ENCODE measurements at regions not wholly inside any gene's neighbourhood (a gene's known extent, or its start where the extent isn't known, plus 50 kb on each side); places are given as distances from the start of the nearest gene placed in this dataset.
"Not testable (repeated sequence)": the region's sequence is repeated elsewhere in the genome, so short reads cannot be mapped to it uniquely, and the experiment has no call there.

DNA sequence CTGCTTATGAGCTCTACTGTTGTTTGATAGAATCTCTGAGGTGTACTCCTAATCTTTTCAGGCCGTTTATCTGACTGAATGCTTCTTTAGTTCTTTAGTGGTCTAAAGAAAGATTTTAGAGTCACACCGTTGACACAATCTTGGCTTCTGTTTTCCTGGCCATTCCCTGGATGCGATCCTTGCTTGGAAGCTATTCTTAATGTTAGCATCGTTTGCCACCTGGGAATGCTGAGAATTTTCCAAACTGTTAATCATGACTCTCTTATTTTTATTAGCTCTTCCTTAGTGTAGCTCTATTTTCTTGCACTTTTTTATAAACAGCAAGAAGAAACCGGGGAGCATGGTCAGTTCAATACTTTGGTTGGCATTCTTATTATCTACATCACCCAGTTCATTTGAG lies 281.0 kb upstream of the PCDH20 start:
- no peak for DNase-seq (ENCODE audit: low read depth)

DNA sequence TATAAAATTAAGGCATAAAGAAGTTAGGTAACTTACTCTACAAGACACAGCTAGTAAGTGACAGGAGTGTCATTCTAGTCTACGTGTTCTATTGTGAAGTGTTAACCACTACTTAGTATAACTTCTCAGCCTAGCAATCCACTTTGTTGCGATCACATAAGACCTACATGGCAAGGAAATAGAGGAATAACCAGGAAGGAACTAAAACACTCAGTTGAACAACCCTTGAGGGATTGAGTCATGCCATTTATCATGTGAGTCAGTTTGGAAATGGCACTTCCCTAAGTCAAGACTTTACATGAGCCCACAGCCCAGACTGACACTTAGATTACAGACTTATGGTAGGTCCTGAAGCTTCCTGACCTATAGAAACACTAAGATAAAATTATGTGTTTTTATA lies 279.5 kb upstream of the PCDH20 start:
- peak; percentile 7 for DNase-seq (ENCODE audit: low read depth)

DNA sequence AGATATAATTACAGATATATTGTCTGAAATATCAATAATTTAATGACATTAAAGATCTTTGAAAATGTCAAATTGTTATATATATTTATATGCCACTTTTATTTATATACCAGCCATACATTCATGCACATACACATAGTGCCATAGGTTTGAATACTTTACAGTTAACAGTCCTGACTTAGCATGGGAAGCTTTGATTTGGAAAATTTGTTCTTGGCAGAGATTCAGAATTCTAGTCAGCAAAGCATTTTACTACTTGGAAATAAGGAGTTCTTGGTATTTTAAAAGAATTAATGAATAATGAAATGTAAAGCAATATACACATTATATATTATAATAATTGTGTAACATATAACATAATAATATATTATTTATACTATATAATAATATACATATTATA lies 277.0 kb upstream of the PCDH20 start:
- no peak for DNase-seq (ENCODE audit: low read depth)

DNA sequence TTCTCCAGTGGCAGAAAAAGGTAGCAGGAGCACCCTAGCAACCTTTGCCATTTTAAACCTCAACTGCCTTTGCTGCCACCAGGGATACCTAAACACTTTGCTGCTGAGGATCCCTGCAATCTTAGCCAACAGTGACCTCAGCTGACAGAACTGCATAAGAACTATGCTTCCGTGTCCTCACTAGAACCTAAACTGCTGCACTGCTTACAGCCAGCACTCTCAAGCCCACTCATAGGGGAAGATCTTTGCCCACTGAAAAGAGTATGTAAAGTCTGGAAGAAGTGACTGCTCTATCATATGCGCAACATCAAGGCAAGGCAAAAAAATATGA lies 270.0 kb upstream of the PCDH20 start:
- no peak for DNase-seq (ENCODE audit: low read depth)

DNA sequence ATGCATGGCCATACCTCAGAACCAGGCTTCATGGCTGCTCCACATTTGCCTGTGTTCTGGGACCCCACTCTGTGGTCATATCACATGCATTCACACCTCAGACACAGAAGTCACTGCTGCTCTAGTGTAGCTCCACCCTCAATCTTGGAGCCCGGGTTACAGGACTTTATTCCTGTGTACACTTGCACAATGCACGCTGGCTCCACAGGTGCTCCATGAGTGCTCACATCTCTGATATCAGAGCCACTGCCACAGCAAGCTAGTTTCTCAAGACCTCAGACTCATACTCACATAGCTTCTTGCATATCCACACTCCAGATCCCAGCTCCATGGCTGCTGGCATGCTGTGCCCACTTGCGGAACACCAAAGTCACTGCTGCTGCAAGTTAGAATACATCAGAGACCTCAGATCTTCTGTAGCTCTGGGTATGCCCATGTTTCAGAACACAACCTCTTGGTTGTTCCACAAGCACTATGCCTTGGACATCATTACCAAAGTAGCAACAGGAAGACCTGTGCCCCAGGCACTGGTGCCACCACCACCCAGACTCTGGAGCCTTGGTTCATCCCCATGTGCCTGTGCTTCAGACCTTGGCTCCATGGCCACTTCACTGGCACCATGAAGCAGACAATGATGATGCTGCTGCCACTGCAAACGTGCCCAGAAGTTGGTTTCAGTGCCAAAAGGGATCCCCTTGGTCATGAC lies 269.5 kb upstream of the PCDH20 start:
- no peak for DNase-seq (ENCODE audit: low read depth)

DNA sequence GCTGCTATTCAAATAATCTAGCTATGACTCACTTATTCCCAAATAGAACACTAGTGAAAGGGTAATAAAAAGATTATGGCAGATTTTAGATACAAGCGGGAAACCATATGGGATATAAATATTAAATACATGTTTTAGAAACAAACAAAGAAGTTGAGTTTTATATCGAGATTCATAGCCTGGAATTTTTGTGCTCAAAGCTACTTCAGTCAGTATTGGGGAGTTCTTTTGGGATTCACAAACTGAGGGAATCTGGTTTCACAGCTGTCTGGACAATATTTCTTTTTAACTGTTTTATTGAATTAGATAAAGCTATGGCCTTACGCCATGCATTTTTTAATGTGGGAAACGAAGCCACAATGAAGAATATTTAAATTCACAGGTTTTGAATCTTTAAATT lies 257.1 kb upstream of the PCDH20 start:
- no peak for DNase-seq (ENCODE audit: low read depth)

DNA sequence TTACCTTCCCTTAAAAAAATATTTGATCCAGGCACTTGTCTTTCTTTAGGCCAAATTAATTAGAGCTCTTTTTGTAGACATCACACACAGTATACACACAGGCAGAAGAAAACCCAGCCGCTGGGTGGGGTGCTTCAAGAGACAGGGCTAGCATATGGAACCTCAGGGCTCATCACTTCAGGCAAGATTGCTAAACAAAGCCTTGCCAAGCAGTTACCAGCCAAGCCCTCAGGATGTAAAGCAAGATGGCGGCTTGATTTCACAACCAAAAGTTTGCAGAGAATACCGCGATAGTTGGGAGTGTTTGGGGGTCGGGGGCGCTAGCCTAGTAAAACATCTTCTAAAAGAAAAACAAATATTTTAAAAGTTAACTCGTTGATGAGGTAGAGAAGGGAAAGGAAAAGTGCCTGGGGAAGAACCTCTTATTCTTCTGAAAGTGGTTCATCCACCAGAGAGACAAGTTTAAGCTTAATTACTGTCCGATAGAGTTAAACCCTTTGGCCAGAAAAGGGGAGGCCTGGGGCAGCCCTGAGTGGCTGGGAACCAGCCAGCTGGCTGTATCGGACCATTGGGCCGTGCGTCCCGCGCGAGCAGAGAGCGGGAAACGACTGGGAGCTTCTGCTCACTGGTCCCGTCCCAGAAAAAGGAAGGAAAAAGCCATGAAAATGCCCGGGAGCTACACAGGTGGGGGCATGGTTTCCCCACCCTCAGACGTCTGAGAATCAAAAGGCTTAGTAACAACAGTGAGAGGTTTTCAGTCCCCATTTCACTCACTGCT lies 254.9 kb upstream of the PCDH20 start:
- DNase-seq (ENCODE audit: low read depth): peak; percentile 26

DNA sequence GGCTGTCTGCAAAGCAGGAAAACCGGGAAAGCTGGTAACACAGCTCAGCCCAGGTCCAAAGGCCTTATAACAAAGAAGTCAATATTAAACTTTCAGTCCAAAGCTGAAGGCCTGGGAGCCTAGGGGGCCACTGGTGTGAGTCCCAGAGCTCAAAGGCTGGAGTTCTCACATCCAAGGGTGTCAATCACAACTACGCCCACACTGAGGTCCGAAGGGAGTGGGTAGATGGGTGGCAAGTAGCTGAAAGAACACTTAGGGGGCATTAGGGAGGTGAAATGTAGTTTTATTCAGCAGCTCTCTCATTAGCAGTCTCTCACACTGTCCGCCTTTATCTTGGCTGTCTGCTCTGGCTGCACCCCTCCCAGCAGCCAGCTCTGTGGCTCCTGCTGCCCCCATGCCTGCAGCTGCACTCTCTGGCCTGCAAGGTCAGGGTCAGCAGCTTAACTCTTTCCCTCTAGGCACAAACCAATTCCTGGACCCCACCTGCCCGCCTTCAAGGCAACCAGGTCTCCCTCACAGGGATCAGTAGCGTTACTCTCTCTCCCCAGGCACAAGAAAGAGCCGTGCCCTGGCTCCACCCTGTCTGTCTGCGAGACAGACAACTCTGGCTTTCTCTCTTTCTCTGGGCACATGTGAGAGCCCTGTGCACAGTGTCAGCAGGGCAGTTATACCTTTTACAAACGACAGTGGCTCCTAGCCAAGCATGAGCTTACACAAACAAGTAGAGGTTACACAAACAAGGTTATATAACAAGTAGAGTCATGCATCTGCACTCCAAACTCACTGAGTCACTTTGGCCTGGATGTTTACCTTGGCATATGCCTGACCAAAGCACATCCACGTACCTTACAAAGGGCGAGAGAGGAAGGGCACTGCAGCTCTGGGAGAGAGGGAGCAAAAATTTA lies 249.4 kb upstream of the PCDH20 start:
- peak; percentile 32 for DNase-seq (ENCODE audit: low read depth)

DNA sequence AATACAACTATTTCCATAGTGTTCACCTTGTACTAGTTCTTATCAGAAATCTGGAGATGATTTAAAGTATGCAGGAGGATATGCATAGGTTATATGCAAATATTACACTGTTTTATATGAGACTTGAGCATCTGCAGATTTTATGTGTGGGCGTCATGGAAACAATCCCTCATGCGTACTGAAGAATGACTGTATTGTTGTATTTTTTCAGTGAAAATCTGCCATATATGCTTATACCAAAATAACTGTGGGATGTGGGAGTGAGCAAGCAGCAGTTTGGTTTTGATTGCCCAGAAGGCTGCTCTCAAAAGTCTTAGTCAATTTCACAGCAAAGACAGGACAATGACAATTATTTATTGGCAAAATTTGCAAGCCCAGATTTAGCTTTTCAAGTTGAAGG lies 238.8 kb upstream of the PCDH20 start:
- DNase-seq (ENCODE audit: low read depth): no peak

DNA sequence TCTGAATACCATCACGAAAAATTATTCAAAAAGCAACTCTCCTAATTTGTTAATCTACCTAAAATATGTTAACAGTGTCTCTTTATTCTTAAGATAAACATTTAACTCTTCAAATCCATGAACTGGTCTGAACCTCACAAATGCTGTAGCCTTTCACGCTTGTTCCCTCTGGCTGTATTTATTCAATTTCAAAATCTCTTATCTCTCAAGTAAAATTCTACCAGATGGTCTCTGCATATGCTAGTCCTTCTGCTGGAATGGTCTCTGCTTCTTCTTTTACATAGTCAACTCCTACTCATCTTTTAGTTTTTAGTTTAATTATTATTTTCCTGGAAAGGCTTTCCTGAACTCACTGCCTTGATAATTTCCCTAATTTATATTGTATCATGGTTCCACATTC lies 232.9 kb upstream of the PCDH20 start:
- DNase-seq (ENCODE audit: low read depth): no peak

DNA sequence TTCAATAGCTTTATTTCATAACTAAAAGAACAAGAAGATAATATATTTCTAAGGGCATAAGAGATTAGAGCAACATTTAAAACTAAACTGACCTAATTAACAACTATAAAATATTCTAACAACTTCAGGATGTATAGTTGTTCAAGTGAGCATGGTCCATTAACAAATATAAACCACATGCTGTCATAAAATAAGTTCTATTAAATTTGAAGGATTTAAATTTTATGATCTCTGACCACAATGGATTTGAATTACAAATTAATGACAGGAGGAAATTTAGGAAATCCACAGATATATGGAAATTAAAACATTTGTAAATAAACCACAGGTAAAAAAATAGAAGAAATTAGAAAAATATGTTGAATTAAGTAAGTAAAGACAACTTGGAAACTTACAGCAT lies 196.5 kb upstream of the PCDH20 start:
- DNase-seq (ENCODE audit: low read depth): no peak

DNA sequence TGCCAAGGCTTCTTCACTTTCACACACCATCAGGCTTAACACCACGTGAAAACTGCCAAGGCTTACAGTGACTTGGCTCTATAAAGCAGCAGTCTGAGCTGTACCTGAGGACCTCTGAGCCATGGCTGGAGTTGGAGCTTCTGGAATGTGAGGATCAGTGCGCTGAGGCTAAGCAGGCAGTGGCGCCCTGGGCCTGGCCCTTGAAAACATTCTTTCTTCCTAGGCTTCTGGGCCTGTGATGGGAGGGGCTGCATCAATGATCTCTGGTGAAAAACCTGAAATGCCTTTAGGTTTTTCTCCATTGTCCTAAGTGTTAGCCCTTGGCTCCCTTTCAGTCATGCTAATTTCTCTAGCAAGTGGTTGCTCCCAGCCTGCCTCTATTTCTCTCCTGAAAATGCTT lies 192.5 kb upstream of the PCDH20 start:
- DNase-seq (ENCODE audit: low read depth): no peak

DNA sequence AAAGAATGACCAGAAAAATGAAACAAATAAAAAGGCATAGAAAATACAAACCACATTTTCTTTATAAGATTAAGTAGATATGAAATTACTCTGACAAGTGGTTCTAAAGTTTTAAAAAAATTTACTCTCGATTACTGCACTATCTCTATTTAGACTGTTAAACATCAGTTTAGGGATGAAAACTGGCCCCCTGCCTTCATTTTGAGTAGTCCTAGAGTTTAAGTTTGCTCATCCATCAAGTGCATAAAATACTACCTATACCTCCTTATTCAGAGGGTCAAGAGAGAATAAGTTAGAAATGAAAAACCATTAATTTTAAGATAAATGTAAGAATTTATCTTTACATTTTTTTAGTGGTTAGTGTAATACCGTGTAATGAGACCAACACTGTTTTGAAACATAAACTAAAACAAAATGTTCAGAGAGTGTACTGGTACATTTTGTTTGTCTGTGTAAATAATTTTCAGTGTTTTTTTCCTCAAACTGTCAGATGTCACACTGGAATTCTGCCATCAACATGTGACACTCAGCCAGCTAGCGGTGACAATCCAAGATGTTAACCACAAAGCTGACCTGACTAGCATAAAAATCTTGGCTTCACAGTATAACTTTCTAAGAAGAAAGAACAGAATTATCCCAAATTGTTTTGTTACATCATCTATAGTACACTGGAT lies 184.8 kb upstream of the PCDH20 start:
- no peak for DNase-seq (ENCODE audit: low read depth)

DNA sequence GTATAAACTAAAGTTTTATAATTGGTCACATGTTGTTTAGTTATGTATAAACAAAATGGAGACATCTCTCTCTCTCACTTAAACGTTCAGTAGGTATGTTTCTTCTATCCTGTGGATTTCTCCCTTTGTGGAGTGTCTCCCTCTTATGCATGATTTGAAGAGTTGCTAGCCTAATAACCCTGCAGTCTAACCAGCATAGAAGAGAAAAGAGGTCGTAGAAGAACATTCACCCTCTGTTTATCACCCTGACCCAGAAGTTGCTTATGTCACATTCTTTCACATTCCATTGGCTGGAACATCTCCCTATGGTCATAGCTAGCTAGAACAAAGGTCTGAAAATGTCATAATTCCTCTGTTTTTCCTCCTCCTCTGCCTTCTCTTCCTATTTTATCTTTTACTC lies 176.8 kb upstream of the PCDH20 start:
- DNase-seq (ENCODE audit: low read depth): no peak

DNA sequence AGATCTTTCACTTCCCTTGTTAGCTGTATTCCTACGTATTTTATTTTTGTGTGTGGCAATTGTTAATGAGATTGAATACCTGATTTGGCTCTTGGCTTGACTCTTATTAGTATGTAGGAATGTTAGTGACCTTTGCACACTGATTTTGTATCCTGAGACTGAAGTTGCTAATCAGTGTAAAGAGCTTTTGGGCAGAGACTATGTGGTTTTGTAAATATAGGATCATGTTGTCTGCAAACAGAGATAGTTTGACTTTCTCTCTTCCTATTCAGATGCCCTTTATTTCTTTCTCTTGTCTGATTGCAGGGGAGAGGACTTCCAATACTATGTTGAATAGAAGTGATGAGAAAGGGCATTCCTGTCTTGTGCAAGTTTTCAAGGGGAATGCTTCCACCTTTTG lies 160.3 kb upstream of the PCDH20 start:
- no peak for DNase-seq (ENCODE audit: low read depth)

DNA sequence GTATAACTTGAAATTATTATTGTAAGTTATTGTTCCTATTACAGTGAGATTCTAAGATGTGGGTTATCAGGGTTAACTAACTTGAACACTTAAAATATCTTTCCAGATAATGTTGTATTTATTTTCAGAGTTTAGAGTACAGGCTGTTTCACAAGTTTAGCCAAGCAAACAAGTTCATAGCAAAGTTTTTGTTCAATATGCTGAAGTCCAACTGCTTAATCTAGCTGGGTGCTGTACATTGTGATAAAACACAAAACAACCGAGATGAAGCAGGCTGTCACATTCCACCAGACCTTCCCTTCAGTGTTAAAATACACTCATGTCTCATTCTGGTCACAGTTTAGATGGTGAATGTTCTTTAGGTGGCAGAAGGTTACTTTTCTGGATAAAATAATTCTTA lies 148.0 kb upstream of the PCDH20 start:
- no peak for DNase-seq (ENCODE audit: low read depth)

DNA sequence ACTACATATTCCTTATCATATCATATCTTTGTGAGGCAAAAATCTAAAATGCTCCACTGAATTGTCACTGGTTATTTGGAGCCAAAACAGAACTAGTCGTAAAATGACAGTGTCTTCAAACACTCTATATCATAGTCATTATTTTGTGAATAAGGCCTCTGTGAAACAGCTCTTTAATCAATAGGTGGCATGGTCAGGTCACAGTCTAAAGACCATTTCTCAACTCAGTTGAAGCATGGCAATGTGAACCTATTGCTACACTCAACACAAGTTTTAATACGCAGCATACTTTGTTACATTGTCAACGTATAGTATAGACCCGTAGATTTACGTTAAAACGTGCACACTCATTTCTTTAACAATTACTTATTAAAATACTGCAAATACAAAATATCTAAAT lies 131.3 kb upstream of the PCDH20 start:
- DNase-seq (ENCODE audit: low read depth): no peak

DNA sequence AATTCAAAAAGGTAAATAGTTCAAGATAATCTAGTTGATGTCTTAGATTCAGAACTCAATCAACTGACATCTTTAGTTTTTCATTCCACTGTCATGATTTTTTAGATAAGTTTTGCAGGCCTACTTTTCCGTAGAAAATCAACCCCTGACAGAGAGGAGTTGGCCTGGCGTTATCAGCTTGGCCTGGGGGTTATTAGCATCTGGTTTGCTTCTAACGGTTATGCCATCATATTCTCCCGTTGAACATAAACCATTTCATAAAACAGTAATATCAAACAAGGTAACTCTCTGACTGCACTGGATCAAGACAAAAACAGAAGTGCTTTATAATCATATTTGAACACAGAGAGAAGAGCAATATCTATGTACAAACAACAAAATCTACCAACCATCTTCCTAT lies 130.8 kb upstream of the PCDH20 start:
- no peak for DNase-seq (ENCODE audit: low read depth)

DNA sequence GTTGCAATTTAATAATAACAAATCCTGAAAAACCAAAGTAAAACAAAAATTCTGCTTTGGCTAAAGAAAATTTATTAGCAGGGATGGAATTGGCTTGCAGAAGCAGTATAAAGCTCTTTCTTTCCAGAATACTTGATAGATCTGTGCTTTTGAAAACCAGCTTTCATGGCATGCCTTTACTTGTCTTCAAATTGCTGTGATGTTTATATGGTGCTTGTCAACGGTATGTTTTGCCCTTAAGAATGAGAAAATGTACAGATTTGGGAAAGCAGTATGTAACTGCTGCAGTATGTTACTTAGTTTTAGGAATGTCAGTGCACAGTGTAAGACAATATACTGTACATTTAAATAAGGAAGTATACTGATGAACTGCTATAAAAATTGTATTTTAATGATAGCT lies 120.8 kb upstream of the PCDH20 start:
- DNase-seq (ENCODE audit: low read depth): no peak

DNA sequence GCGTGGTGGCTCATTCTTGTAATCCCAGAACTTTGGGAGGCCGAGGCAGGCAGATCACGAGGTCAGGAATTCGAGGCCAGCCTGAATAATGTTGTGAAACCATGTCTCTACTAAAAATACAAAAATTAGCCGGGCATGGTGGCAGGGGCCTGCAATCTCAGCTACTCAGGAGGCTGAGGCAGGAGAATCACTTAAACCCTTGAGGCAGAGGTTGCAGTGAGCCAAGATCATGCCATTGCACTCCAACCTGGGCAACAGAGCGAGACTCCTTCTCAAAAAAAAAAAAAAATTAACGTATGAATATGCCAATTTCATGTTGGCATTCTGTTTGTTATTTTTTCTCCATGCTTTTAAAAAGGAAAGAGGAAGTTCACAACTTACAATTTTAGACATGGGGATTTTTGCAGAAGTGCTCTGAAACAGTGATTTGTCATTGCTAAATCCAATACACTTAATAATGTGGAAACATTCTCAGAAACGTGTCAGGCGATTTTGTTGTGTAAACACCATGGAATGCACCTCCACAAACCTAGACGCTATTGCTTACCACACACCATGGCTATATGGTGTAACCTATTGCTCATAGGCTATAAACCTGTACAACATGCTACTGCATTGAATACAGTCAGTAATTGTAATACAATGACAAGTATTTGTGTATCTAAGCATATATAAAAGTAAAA lies 115.9 kb upstream of the PCDH20 start:
- DNase-seq (ENCODE audit: low read depth): no peak

DNA sequence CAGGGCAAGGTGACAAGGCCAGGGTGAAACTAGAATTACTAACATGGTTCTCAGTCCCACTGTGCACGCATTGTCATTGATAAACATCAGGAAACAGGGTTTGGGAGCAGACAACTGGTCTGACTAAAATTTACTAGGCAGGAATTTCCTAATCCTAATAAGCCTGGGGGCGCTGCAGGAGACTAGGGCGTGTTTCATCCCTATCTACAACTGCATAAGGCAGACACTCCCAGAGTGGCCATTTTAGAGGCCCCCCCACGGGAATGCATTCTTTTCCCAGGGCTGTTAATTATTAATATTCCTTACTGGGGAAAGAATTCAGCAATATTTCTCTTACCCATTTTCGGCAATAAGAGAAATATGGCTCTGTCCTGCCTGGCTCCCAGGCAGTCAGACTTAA lies 103.6 kb upstream of the PCDH20 start:
- DNase-seq (ENCODE audit: low read depth): not testable (repeated sequence)

DNA sequence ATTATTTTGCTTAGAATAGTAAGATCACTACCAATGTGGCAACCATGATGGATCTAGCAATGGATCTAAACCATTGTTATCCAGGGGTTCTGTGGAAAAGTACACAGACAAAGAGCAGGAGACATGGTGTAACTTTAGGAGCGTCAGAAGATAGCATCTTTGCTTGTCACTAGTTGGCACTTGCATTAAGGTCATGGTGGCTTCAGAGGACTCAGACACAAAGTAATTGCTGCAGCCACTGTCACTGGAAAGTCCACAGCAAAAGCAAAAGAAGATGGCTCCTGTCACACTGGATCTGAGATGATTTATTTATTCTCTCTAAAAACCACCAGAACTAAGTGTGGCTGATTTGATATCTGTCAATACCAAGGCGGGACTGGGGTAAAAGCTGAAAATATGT lies 93.3 kb upstream of the PCDH20 start:
- DNase-seq (ENCODE audit: low read depth): no peak

Data from Daoy (cell line).